Naive thymus-derived CD4-positive, alpha-beta T cell (primary cell): ENCODE measurements at regions not wholly inside any gene's neighbourhood (a gene's known extent, or its start where the extent isn't known, plus 50 kb on each side); places are given as distances from the start of the nearest gene placed in this dataset.

Source experiments
- ATAC-seq: fragments of 150-1000 bp; cut with Tn5 transposase; 2 replicates; pipeline ENCODE4 v1.10.0; 2021; ENCODE audit warnings: mild to moderate bottlenecking, moderate library complexity
- CTCF ChIA-PET: fragments of 350-600 bp; sonication (Branson Sonifier 250); formaldehyde crosslinking; loops from one replicate; lab custom pipeline; 2021; ENCODE audit warnings: antibody characterized with exemption; lab: Charles Lee
- POLR2A ChIA-PET: fragments of 350-600 bp; sonication (Branson Sonifier 250); formaldehyde crosslinking; loops from one replicate; lab custom pipeline; 2021; ENCODE audit warnings: antibody characterized with exemption, inconsistent platforms; lab: Charles Lee
- DNase-seq, 9 donors: peaks; one replicate each; pipeline versions ENCODE4 v3.0.0 to v3.0.0-alpha.2; 2020 to 2022; ENCODE audit warnings: mixed read lengths in 1 of 9
- H3K27ac ChIP-seq: one replicate; pipeline ENCODE4 v1.7.0; 2013; ENCODE audit warnings: mild to moderate bottlenecking, low read depth, low read length, moderate library complexity
- H3K27me3 ChIP-seq, 2 donors: one replicate each; pipeline ENCODE4 v1.7.0; 2013; ENCODE audit warnings: low read length in 2 of 2, mild to moderate bottlenecking in 2 of 2, moderate library complexity in 2 of 2; ENCODE audit not compliant: control insufficient read depth in 2 of 2, insufficient read depth in 2 of 2
- H3K36me3 ChIP-seq, 3 experiments: 1 replicate in 2 of 3; 2 replicates in 1 of 3; pipeline ENCODE4 v1.7.0; 2013; ENCODE audit warnings: low read length in 3 of 3, mild to moderate bottlenecking in 3 of 3, moderate library complexity in 1 of 3; ENCODE audit not compliant: insufficient read depth in 3 of 3, control insufficient read depth in 2 of 3
- H3K4me1 ChIP-seq, 2 donors: one replicate each; pipeline ENCODE4 v1.7.0; 2013; ENCODE audit warnings: low read length in 2 of 2, mild to moderate bottlenecking in 2 of 2, moderate library complexity in 1 of 2; ENCODE audit not compliant: control insufficient read depth in 2 of 2, insufficient read depth in 2 of 2
- H3K4me3 ChIP-seq: 2 replicates; pipeline ENCODE4 v1.7.0; 2013; ENCODE audit warnings: mild to moderate bottlenecking, low read length
- H3K9me3 ChIP-seq, 3 experiments: 1 replicate in 2 of 3; 2 replicates in 1 of 3; pipeline ENCODE4 v1.7.0; 2013; ENCODE audit warnings: low read length in 3 of 3; ENCODE audit not compliant: control insufficient read depth in 2 of 3
- H3K27ac Mint-ChIP-seq, 9 donors: one replicate each; pipeline ENCODE4 v1.8.0; 2020 to 2022; ENCODE audit warnings: mixed read lengths in 9 of 9, mild to moderate bottlenecking in 8 of 9, moderate library complexity in 5 of 9, inconsistent platforms in 2 of 9
- H3K27me3 Mint-ChIP-seq, 5 donors: one replicate each; pipeline ENCODE4 v1.8.0; 2021 to 2022; ENCODE audit warnings: mixed read lengths in 5 of 5, mild to moderate bottlenecking in 1 of 5
- H3K36me3 Mint-ChIP-seq, 5 donors: one replicate each; pipeline ENCODE4 v1.8.0; 2020 to 2022; ENCODE audit warnings: mixed read lengths in 5 of 5, mild to moderate bottlenecking in 3 of 5, inconsistent platforms in 1 of 5
- H3K4me1 Mint-ChIP-seq, 7 donors: one replicate each; pipeline ENCODE4 v1.8.0; 2020 to 2022; ENCODE audit warnings: mixed read lengths in 7 of 7, mild to moderate bottlenecking in 3 of 7, inconsistent platforms in 1 of 7
- H3K4me3 Mint-ChIP-seq, 10 donors: one replicate each; pipeline ENCODE4 v1.8.0; 2020 to 2022; ENCODE audit warnings: mild to moderate bottlenecking in 10 of 10, mixed read lengths in 10 of 10, moderate library complexity in 6 of 10, inconsistent platforms in 2 of 10
- H3K9me3 Mint-ChIP-seq, 11 donors: one replicate each; pipeline ENCODE4 v1.8.0; 2020 to 2022; ENCODE audit warnings: mixed read lengths in 11 of 11, mild to moderate bottlenecking in 4 of 11, inconsistent platforms in 1 of 11, moderate library complexity in 1 of 11
- intact Hi-C, 2 donors: fragments of 100-400 bp; cut with micrococcal nuclease; formaldehyde crosslinking; loops; one replicate each; pipeline ENCODE4 v1.15.1; 2023

DNA sequence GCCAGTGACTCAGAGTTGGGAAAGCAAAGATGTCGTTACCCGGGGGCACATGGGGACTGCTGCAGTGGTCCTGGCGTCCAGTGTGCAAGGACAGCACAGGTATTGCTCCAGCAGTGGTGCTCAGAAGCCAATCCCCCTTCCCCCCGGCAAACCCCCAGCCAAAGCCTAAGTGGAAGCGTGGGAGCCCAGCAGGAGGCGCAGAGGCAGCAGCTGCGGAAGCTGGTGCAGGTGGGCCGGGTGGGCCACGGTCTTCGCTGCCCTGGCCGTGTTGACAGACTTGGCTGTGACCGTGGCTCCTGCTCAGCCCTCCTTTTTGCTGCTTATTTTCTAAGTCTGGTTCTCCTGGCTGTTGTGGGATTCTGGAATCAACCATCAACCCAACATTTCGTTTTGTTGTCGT lies 369.8 kb upstream of the ST6GAL2 start:
- ATAC-seq (no peak), DNase-seq (no peak)
- intact Hi-C loops: no loop called here
- H3K27ac ChIP-seq: no peak overlapping the region
- POLR2A ChIA-PET: no interaction called here
- H3K36me3 ChIP-seq: no peaks in the 10 kb centered on the region
- no peaks in the 10 kb centered on the region for H3K4me1 ChIP-seq
- Mint-ChIP-seq H3K27me3 (no peaks in the 10 kb centered on the region), H3K9me3 (peaks cover 0 to 9% (median 3%) of the 10 kb centered on the region in 11 donors), H3K4me1 (no peaks in the 10 kb centered on the region), H3K27ac (no peak overlapping the region), H3K36me3 (no peaks in the 10 kb centered on the region), H3K4me3 (no peak overlapping the region)
- CTCF ChIA-PET: no interaction called here
- H3K27me3 ChIP-seq: no peaks in the 10 kb centered on the region
- H3K4me3 ChIP-seq: no peak overlapping the region
- no peaks in the 10 kb centered on the region for H3K9me3 ChIP-seq

DNA sequence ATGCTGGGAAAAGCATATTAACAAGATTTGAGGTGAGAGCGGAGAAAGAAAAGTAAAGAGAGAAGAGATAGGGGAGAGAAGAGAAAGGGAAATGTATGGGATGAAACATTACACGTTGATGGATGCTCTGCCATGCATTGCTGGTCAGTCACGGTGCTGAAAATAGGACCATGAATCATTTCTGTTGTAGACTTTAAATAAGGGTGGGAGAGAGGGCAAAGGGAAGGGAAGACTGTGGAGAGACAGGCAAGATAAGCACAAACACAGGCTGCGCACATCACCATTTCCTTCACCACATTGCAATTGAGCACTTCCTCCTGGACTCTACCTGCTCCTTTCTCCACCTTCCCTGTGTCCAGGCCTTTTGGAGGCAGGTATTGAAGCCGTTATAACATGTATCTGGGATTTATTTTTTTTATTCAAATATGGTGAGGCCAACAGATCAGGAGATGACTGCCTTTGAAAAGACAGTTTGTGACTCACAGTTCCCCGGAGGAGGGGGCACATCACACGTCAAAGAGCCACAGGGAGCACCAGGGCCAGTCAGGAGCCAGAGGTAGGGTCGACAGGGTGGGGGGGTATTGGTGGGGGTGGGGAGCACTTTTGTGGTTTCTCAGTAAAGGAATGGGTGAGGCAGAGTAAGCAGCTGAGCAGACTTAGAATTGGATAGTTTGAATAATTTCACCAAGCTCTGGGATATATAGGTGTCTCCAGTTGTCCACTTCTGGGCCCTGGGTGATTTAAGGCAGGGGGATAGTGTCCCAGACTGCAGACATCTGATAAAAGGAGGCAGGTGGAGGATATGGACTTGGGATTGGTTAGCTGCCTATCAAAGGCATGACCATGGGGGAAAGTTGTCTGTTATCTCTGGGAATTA lies 372.8 kb upstream of the ST6GAL2 start:
- Mint-ChIP-seq H3K27me3 (no peaks in the 10 kb centered on the region), H3K9me3 (peaks cover 0 to 6% (median 2%) of the 10 kb centered on the region in 11 donors), H3K4me3 (no peak overlapping the region), H3K36me3 (no peaks in the 10 kb centered on the region), H3K4me1 (no peaks in the 10 kb centered on the region), H3K27ac (no peak overlapping the region)
- CTCF ChIA-PET: no interaction called here
- H3K4me1 ChIP-seq: no peaks in the 10 kb centered on the region
- H3K27ac ChIP-seq: no peak overlapping the region
- H3K27me3 ChIP-seq: no peaks in the 10 kb centered on the region
- no peaks in the 10 kb centered on the region for H3K36me3 ChIP-seq
- no peak overlapping the region for H3K4me3 ChIP-seq
- ATAC-seq (no peak), DNase-seq (no peak)
- H3K9me3 ChIP-seq: no peaks in the 10 kb centered on the region
- POLR2A ChIA-PET: no interaction called here
- intact Hi-C loops: no loop called here

DNA sequence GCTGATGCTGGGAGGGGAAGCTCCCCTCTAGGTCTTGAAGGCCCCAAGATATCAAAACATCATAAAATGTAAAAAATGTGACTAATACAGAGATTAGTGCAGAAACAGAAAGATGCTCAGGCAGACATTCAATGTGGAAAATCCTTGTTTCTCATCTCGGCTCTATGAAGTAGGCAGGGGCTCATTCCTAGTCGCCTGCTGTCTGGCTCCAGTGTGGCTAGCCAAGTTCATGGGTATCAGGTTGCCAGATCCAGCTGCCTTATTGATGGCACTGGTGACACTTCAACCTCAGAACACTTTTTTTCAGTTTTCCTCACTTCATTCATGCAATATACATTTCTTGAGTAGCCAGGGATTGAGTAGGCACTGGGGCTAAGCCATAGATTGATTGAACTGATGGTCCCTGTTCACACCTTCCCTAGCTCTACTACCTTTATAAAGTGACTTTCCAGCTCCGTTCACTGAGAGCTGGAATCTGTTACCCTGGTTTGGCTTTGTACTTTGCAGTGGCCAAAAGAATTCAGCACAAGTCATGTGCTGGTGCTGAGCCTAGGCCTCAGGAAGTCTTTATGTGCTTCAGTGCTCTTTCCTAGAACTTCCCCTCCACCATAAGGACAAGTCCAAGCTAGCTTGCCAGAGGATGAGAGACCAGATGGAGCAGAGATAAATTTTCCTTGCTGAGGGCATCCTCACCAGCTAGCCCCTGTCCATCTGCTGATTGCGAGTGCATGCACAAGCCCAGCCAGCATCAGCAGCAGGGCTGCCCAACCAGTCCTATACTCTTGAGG lies 373.6 kb upstream of the ST6GAL2 start:
- H3K27ac ChIP-seq: no peak overlapping the region
- intact Hi-C loops: no loop called here
- POLR2A ChIA-PET: no interaction called here
- H3K27me3 Mint-ChIP-seq: no peaks in the 10 kb centered on the region
- peaks cover 0 to 6% (median 2%) of the 10 kb centered on the region in 11 donors for H3K9me3 Mint-ChIP-seq
- no peaks in the 10 kb centered on the region for H3K4me1 Mint-ChIP-seq
- DNase-seq: no peak
- H3K36me3 ChIP-seq: no peaks in the 10 kb centered on the region
- H3K4me3 ChIP-seq: no peak overlapping the region
- CTCF ChIA-PET: no interaction called here
- ATAC-seq: no peak
- H3K4me1 ChIP-seq: no peaks in the 10 kb centered on the region
- no peak overlapping the region for H3K27ac Mint-ChIP-seq
- H3K9me3 ChIP-seq: no peaks in the 10 kb centered on the region
- H3K27me3 ChIP-seq: no peaks in the 10 kb centered on the region
- no peaks in the 10 kb centered on the region for H3K36me3 Mint-ChIP-seq
- H3K4me3 Mint-ChIP-seq: no peak overlapping the region

DNA sequence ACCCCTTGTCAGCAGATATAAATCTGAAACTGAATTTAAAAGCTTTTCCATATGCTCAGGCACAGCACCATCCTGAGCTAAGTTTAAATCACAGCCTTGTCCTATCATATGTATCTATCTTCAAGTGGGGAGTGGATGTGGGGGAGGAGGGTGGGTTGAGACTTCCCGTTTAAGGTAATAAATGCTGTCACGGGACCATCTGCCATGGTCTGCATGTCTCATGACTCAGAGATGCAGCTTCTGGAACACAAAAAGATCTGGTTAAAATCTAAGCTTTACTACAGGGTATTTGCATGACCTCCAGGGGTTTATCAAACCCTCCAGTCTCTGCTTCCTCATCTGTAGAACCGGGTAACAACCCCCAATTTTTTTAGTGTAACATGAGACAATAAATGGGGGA lies 377.7 kb upstream of the ST6GAL2 start:
- Mint-ChIP-seq H3K4me1 (no peaks in the 10 kb centered on the region), H3K9me3 (peaks cover 0 to 9% (median 2%) of the 10 kb centered on the region in 11 donors), H3K27me3 (no peaks in the 10 kb centered on the region), H3K27ac (no peak overlapping the region), H3K4me3 (no peak overlapping the region), H3K36me3 (no peaks in the 10 kb centered on the region)
- POLR2A ChIA-PET: no interaction called here
- Histone ChIP-seq H3K4me1 (no peaks in the 10 kb centered on the region), H3K36me3 (no peaks in the 10 kb centered on the region), H3K4me3 (no peak overlapping the region), H3K27ac (no peak overlapping the region), H3K9me3 (no peaks in the 10 kb centered on the region), H3K27me3 (no peaks in the 10 kb centered on the region)
- intact Hi-C loops: no loop called here
- ATAC-seq: no peak
- CTCF ChIA-PET: no interaction called here
- no peak for DNase-seq

DNA sequence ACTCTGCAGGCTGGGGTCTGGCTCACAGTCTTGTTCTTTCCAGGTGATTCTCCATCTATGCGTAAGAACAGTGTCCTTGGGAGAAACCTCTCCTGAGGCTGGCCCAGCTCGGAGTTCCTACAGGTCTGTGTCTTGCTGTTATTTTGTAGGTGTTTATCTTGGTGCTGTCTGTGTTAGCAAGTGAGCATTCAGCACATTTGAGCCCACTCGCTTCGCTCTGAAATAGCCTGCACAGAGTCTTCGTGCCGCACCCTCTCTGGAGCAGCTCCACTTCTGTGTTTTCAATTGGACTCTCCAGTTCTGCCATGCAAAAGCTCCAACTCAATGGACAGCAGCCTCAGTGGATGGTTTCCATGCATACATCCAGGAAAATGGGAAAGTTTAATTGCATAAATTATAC lies 378.2 kb upstream of the ST6GAL2 start:
- ChIA-PET POLR2A (no interaction called here), CTCF (no interaction called here)
- no peaks in the 10 kb centered on the region for H3K4me1 Mint-ChIP-seq
- Histone ChIP-seq H3K36me3 (no peaks in the 10 kb centered on the region), H3K27me3 (no peaks in the 10 kb centered on the region), H3K27ac (no peak overlapping the region), H3K4me3 (no peak overlapping the region), H3K4me1 (no peaks in the 10 kb centered on the region), H3K9me3 (no peaks in the 10 kb centered on the region)
- DNase-seq (no peak), ATAC-seq (no peak)
- H3K27ac Mint-ChIP-seq: peak overlapping the region in 1 of 9 donors; percentile 60
- H3K36me3 Mint-ChIP-seq: no peaks in the 10 kb centered on the region
- peaks cover 0 to 7% (median 2%) of the 10 kb centered on the region in 11 donors for H3K9me3 Mint-ChIP-seq
- intact Hi-C loops: no loop called here
- no peaks in the 10 kb centered on the region for H3K27me3 Mint-ChIP-seq
- no peak overlapping the region for H3K4me3 Mint-ChIP-seq

DNA sequence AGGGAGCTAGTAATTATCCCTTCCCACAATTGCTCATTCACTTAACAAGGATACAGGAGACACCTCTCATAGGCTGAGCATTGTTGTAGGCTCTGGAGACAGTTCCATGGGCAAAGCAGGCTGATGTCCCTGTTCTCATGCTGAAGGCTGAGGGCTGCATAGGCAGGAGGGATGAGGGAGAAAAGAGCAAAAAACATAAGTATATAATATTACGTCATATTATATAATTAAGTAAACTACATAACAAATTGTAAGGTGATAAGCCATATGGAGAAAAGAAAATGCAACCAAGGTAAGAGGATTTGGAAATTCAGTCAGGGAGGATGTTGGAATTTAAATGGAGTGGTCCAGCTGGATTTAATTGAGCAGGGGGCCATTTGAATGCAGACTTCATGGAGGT lies 380.6 kb upstream of the ST6GAL2 start:
- ChIA-PET CTCF (no interaction called here), POLR2A (no interaction called here)
- H3K4me1 Mint-ChIP-seq: no peaks in the 10 kb centered on the region

More for the DNA sequence above, 380.6 kb upstream of the ST6GAL2 start:
- H3K9me3 Mint-ChIP-seq: peaks cover 0 to 10% (median 4%) of the 10 kb centered on the region in 11 donors
- Histone ChIP-seq H3K4me1 (no peaks in the 10 kb centered on the region), H3K9me3 (no peaks in the 10 kb centered on the region), H3K36me3 (no peaks in the 10 kb centered on the region), H3K4me3 (no peak overlapping the region), H3K27ac (no peak overlapping the region), H3K27me3 (no peaks in the 10 kb centered on the region)
- no peak for DNase-seq
- no peak for ATAC-seq
- H3K36me3 Mint-ChIP-seq: no peaks in the 10 kb centered on the region
- intact Hi-C loops: no loop called here
- no peak overlapping the region for H3K27ac Mint-ChIP-seq
- peaks cover 0 to 4% (median 0%) of the 10 kb centered on the region in 5 donors for H3K27me3 Mint-ChIP-seq
- no peak overlapping the region for H3K4me3 Mint-ChIP-seq
